ENCODE measurements at regions not wholly inside any gene's neighbourhood (a gene's known extent, or its start where the extent isn't known, plus 50 kb on each side); places are given as distances from the start of the nearest gene placed in this dataset.

DNA sequence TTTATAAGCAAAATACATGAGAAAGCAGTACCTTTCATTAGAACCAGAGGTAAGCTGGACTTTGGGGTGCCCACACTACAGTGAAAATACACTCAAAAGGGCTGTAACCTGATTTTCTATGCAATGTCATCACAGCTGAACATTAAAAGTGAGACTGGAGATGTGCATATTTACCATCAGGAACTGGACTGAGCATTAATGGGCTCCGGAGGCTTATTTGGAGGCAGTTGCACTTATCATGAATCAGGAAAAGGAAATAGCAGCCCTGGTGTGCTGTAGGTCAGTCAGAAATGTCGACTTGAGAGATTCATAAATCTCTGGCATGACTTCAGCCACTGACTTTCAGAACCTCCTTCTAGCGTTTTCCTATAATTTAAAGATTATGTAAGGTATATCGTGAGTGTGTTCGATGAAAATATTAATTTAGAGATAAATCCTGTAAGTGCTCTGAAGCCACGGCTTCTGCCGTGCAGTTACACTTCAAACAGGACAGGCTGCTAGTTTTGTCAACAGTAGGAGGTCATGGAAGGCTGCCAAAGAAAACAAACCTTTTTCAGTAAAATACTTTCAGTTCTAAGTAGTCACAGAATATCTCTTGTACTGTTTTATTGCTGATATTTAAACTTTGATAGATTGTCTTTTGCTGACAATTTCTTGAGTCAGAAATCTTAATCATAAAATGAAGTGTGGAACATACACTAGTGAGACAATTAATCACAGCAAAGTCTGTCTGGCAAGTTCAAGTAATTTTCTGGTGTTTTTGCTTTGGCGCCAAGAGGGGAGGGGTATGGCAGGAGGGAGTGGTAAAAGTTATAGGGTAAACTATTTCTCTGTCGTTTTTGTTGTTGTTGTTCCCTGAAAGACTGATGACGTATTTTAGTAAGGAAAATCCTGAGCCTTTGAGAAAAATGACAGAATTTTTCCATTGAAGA lies 939.7 kb downstream of the NR2F1-AS1 start:
- no peak for DNase-seq (ENCODE audit: low spot score)
- no peaks in the 10 kb centered on the region for H3K9me3 ChIP-seq (ENCODE audit: low read length)
- no peak overlapping the region for H3K27ac ChIP-seq (ENCODE audit: low read depth, low read length, poor library complexity, severe bottlenecking)
- H3K4me3 ChIP-seq (ENCODE audit: low read depth, low read length, poor library complexity, severe bottlenecking) = no peak overlapping the region
- ChIA-PET POLR2A (no interaction called here), CTCF (ENCODE audit: unreplicated experiment) (no interaction called here)
- no peaks in the 10 kb centered on the region for H3K36me3 ChIP-seq (ENCODE audit: insufficient read depth, low read length)
- BruUV-seq (replicated peaks) = no TSS peak
- no peaks in the 10 kb centered on the region for H3K9me2 ChIP-seq (ENCODE audit: insufficient read depth, low read length)
- no peaks in the 10 kb centered on the region for H3K4me1 ChIP-seq (ENCODE audit: insufficient read depth, low read length, poor library complexity, severe bottlenecking)
- intact Hi-C loops (cut with micrococcal nuclease; ENCODE audit: unreplicated experiment) = no loop called here
- H2AFZ ChIP-seq (ENCODE audit: low read length) = no peak overlapping the region
- H3K4me2 ChIP-seq (ENCODE audit: low read length) = no peak overlapping the region
- no peaks in the 10 kb centered on the region for H3K79me2 ChIP-seq (ENCODE audit: insufficient read depth, low read depth, low read length)
- H4K20me1 ChIP-seq (ENCODE audit: insufficient read depth, low read length) = no peaks in the 10 kb centered on the region
- no peak for TF ChIP-seq EZH2phosphoT487 (IDR thresholded peaks at IDR 0.05; ENCODE audit: borderline replicate concordance, low read depth, low read length)
- TF ChIP-seq, protein P1, sequence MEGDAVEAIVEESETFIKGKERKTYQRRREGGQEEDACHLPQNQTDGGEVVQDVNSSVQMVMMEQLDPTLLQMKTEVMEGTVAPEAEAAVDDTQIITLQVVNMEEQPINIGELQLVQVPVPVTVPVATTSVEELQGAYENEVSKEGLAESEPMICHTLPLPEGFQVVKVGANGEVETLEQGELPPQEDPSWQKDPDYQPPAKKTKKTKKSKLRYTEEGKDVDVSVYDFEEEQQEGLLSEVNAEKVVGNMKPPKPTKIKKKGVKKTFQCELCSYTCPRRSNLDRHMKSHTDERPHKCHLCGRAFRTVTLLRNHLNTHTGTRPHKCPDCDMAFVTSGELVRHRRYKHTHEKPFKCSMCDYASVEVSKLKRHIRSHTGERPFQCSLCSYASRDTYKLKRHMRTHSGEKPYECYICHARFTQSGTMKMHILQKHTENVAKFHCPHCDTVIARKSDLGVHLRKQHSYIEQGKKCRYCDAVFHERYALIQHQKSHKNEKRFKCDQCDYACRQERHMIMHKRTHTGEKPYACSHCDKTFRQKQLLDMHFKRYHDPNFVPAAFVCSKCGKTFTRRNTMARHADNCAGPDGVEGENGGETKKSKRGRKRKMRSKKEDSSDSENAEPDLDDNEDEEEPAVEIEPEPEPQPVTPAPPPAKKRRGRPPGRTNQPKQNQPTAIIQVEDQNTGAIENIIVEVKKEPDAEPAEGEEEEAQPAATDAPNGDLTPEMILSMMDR (conservative IDR thresholded peaks at IDR 0.05; ENCODE audit: low read length) = no peak

DNA sequence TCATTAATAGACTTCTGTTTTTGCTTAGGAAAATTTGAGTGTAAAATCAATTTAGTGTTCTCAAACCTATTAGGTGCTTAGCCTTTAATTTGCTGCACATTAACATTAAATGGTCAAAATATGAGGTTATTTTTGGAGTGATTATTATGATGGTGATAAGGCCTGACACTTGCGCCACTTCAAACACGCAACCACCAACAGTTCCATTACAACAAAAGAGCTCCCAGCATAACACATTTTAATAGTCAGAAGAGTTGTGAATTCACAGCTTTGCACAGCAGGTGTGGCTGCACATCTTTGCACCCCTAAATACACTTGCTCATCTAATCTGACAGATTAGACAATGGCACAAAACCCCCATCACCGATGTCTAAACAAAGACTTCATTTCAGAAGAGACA lies 940.7 kb downstream of the NR2F1-AS1 start:
- BruUV-seq (replicated peaks) = no TSS peak
- Histone ChIP-seq H3K27ac (ENCODE audit: low read depth, low read length, poor library complexity, severe bottlenecking) (no peak overlapping the region), H4K20me1 (ENCODE audit: insufficient read depth, low read length) (no peaks in the 10 kb centered on the region), H3K4me1 (ENCODE audit: insufficient read depth, low read length, poor library complexity, severe bottlenecking) (no peaks in the 10 kb centered on the region), H3K36me3 (ENCODE audit: insufficient read depth, low read length) (no peaks in the 10 kb centered on the region), H3K9me3 (ENCODE audit: low read length) (no peaks in the 10 kb centered on the region), H3K79me2 (ENCODE audit: insufficient read depth, low read depth, low read length) (no peaks in the 10 kb centered on the region), H3K4me2 (ENCODE audit: low read length) (no peak overlapping the region), H3K4me3 (ENCODE audit: low read depth, low read length, poor library complexity, severe bottlenecking) (no peak overlapping the region), H2AFZ (ENCODE audit: low read length) (no peak overlapping the region), H3K9me2 (ENCODE audit: insufficient read depth, low read length) (no peaks in the 10 kb centered on the region)
- ChIA-PET POLR2A (no interaction called here), CTCF (ENCODE audit: unreplicated experiment) (no interaction called here)
- no peak for DNase-seq (ENCODE audit: low spot score)
- intact Hi-C loops (cut with micrococcal nuclease; ENCODE audit: unreplicated experiment) = no loop called here
- no peak for TF ChIP-seq EZH2phosphoT487 (IDR thresholded peaks at IDR 0.05; ENCODE audit: borderline replicate concordance, low read depth, low read length)
- TF ChIP-seq, protein P1 (conservative IDR thresholded peaks at IDR 0.05; ENCODE audit: low read length) = no peak

DNA sequence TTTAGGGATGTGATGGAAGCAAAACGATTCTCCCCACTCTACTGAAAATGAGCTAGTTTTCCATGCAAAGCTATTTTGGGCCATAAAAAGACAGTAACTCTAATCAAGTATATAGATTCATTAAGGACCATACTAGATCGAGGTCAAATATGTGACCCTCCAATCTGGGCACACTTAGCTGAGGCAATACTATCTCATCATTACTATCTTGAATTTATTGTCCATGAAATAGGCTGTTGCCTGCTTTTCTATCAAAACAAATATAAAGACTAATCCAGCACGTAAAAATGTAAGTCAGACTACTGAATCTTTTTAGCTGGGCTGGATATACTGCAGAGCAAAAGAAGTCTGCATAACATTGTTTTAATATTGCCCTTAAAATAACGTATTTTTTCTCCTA lies 943.1 kb downstream of the NR2F1-AS1 start:
- H3K4me3 ChIP-seq (ENCODE audit: low read depth, low read length, poor library complexity, severe bottlenecking) = no peak overlapping the region
- no peak overlapping the region for H2AFZ ChIP-seq (ENCODE audit: low read length)
- no peaks in the 10 kb centered on the region for H3K79me2 ChIP-seq (ENCODE audit: insufficient read depth, low read depth, low read length)
- intact Hi-C loops (cut with micrococcal nuclease; ENCODE audit: unreplicated experiment) = no loop called here
- TF ChIP-seq, protein P1 (conservative IDR thresholded peaks at IDR 0.05; ENCODE audit: low read length) = no peak
- TF ChIP-seq EZH2phosphoT487 (IDR thresholded peaks at IDR 0.05; ENCODE audit: borderline replicate concordance, low read depth, low read length) = no peak
- H3K27ac ChIP-seq (ENCODE audit: low read depth, low read length, poor library complexity, severe bottlenecking) = no peak overlapping the region
- BruUV-seq (replicated peaks) = no TSS peak
- H3K4me2 ChIP-seq (ENCODE audit: low read length) = no peak overlapping the region
- POLR2A ChIA-PET = no interaction called here
- no peaks in the 10 kb centered on the region for H3K9me3 ChIP-seq (ENCODE audit: low read length)
- no peaks in the 10 kb centered on the region for H3K9me2 ChIP-seq (ENCODE audit: insufficient read depth, low read length)
- no peak for DNase-seq (ENCODE audit: low spot score)
- H3K4me1 ChIP-seq (ENCODE audit: insufficient read depth, low read length, poor library complexity, severe bottlenecking) = no peaks in the 10 kb centered on the region
- no peaks in the 10 kb centered on the region for H4K20me1 ChIP-seq (ENCODE audit: insufficient read depth, low read length)
- CTCF ChIA-PET (ENCODE audit: unreplicated experiment) = no interaction called here
- H3K36me3 ChIP-seq (ENCODE audit: insufficient read depth, low read length) = no peaks in the 10 kb centered on the region

Measured in OCI-LY7 (cell line).